Activated T-cell treated with anti-CD3 and anti-CD28 coated beads for 4 hours (primary cell): ENCODE measurements at regions not wholly inside any gene's neighbourhood (a gene's known extent, or its start where the extent isn't known, plus 50 kb on each side); places are given as distances from the start of the nearest gene placed in this dataset.

Source experiments
- DNase-seq: peaks from one replicate; pipeline ENCODE4 v3.0.0-alpha.2; 2020

- DNase-seq, result no peak
Measured at GRCh38 chr15:62758952-62759349, 283.6 kb upstream of the TPM1 start.

GRCh38 chr15:62760538-62760937 is 282.0 kb upstream of the TPM1 start:
- no peak for DNase-seq

GRCh38 chr15:62765916-62766315 is 276.6 kb upstream of the TPM1 start:
- DNase-seq, result no peak

GRCh38 chr15:62766599-62766998 is 275.9 kb upstream of the TPM1 start:
- DNase-seq, result no peak

- DNase-seq, result no peak
Measured at GRCh38 chr15:62769604-62770003, 272.9 kb upstream of the TPM1 start.

- no peak for DNase-seq
Measured at GRCh38 chr15:62770111-62770660, 272.4 kb upstream of the TPM1 start.

GRCh38 chr15:62770752-62771151 is 271.8 kb upstream of the TPM1 start:
- no peak for DNase-seq

GRCh38 chr15:62771234-62771633 is 271.3 kb upstream of the TPM1 start:
- no peak for DNase-seq

- no peak for DNase-seq
Measured at GRCh38 chr15:62773369-62774165, 269.0 kb upstream of the TPM1 start.

GRCh38 chr15:62775932-62776331 is 266.6 kb upstream of the TPM1 start:
- DNase-seq, result no peak

- DNase-seq, result no peak
Measured at GRCh38 chr15:62777671-62778070, 264.9 kb upstream of the TPM1 start.

GRCh38 chr15:62779036-62779770 is 263.3 kb upstream of the TPM1 start:
- DNase-seq, result no peak

GRCh38 chr15:62779899-62780298 is 262.6 kb upstream of the TPM1 start:
- no peak for DNase-seq

GRCh38 chr15:62781081-62781497 is 261.5 kb upstream of the TPM1 start:
- no peak for DNase-seq

- DNase-seq, result no peak
Measured at GRCh38 chr15:62782071-62782841, 260.3 kb upstream of the TPM1 start.

- no peak for DNase-seq
Measured at GRCh38 chr15:62782896-62783295, 259.7 kb upstream of the TPM1 start.

- DNase-seq, result no peak
Measured at GRCh38 chr15:62783303-62783957, 259.1 kb upstream of the TPM1 start.

GRCh38 chr15:62785881-62786828 is 256.4 kb upstream of the TPM1 start:
- no peak for DNase-seq

- no peak for DNase-seq
Measured at GRCh38 chr15:62787401-62787800, 255.1 kb upstream of the TPM1 start.

- no peak for DNase-seq
Measured at GRCh38 chr15:62788224-62788623, 254.3 kb upstream of the TPM1 start.

- no peak for DNase-seq
Measured at GRCh38 chr15:62790546-62790945, 252.0 kb upstream of the TPM1 start.

- no peak for DNase-seq
Measured at GRCh38 chr15:62791694-62792093, 250.9 kb upstream of the TPM1 start.
